GM19025 (cell line): ENCODE measurements at regions not wholly inside any gene's neighbourhood (a gene's known extent, or its start where the extent isn't known, plus 50 kb on each side); places are given as distances from the start of the nearest gene placed in this dataset.

Source experiments
- ATAC-seq: cut with Tn5 transposase; IDR thresholded peaks from one replicate; pipeline ENCODE4 v1.9.1; 2021; ENCODE audit warnings: mild to moderate bottlenecking, low read depth, moderate library complexity; ENCODE audit not compliant: unreplicated experiment

GRCh38 chr14:87149583-87150354, 843.2 kb downstream of the GALC start:
- no peak for ATAC-seq

DNA sequence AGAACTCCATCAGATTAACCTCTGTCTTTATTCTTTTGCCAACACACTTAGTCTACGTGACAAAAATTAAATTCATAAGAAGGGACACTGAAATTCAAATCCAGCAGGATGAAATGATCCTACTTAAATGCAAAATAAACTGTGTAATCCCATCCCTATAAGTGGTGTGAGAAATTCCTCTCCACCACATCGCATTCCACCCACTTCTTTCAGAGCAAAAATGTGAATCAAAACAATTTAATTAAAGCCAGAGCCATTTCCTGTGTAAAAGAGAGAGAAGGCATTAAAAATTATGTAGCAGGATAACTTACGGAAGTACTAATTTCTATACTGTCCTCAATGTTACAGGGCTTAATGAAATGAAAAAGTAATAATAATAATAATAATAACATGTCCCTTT, 844.3 kb downstream of the GALC start:
- no peak for ATAC-seq

DNA sequence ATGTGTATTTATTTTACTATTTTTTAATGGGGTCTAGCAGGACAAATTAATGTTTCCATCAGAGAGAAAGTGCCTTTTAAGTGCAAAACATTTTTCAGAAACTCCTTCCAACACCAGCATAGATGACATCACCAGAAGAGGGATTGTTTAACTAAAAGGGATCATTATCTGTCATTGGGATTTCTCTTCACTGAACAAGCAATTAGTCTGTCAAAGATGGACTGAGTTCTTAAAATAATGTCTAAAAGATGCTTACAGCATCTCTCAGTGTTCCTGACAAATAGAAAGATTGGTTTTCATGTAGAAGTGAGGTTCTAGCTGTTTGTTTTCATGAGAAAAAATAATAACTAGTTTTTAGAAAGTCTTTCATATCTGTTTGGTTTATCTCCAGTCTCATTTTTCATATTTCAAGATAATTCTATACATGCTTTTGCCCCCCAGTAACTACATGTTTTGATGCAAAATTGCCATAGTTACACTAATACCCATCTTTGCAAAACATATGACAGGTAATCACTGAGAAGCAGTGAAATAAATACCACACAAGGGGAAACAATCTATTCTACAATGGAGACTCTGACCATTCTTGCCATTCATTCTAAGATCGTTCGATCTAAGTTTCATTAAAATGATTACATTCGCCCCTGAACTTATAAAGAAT, 850.3 kb downstream of the GALC start:
- no peak for ATAC-seq

- no peak for ATAC-seq
Observed at GRCh38 chr14:87141801-87142200, 851.2 kb downstream of the GALC start.

- ATAC-seq, result no peak
Observed at GRCh38 chr14:87139299-87139698, 853.7 kb downstream of the GALC start.

GRCh38 chr14:87133073-87133801, 859.7 kb downstream of the GALC start:
- no peak for ATAC-seq

DNA sequence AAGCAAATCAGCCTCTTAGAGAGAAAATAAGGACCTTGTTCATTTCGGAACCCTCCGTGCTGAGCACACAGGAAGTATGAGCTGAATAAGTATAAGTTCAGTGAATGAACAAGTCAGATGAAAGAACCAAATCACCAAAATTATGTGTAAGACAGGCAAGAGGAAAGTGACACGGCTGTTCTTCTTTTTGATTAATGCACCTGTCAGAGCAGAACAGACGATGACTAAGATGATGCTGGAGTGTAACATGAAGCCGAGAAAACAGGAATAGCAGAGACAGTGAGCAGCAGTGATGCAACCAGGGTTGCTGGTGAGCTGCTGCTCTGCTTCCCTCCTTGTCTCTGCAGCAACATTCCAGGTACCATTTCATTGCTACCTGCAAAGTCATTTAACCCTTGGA, 861.1 kb downstream of the GALC start:
- ATAC-seq, result no peak

DNA sequence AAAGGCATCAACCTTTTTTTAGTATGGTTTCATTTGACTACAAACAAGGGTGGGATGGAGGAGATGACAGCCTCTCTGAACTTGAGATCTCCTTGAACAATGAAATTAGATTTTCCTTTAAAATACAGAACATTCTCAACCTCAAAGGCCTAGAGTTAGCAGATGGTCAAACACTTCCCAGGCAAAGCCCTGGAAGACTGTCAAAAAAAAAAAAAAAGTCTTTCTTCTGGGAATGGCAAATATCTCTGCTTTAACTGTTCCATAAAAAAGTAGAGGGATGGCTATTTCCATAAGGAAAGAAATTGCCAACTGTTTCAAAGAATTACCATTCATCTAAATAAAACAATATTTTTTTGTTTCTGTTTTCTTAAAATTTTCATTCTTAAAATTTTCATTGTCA, 870.8 kb downstream of the GALC start:
- ATAC-seq, result no peak

- ATAC-seq, result no peak
Observed at GRCh38 chr14:87121716-87122115, 871.3 kb downstream of the GALC start.

DNA sequence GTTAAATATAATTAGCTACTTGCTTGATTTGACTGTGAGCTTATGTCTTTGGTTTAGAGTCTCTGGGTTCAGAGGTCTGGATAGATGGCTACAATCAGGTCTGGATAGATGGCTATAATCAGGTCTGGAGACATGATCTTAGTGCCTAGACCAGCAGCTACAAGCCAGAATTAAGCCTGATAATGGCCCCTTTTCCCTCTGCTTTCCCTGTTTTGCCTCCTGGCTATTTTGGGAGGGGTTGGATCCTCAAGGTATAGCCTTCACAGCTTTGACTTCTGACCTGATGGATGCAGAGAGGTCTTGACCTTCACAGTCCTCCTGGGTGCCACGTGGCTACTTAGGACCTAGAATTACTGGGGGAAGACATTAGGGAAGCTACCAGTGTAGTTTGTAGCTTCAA, 877.7 kb downstream of the GALC start:
- ATAC-seq, result no peak

DNA sequence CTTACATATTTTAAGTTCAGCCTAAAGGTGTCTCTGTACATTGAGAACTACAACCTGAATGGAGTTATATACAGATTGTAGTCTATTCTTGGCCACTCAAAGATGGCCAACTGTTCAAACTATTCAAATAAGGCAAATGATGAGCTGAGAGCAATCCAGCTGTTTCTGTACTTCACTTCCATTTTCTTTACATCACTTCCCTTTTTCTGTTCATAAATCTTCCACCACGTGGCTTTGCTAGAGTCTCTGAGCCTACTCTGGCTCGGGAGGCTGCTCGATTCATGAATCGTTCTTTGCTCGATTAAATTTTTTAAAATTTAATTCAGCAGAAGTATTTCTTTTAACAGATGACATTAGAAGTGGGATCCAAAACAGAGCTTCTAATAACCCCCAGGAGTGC, 879.7 kb downstream of the GALC start:
- ATAC-seq, result no peak

DNA sequence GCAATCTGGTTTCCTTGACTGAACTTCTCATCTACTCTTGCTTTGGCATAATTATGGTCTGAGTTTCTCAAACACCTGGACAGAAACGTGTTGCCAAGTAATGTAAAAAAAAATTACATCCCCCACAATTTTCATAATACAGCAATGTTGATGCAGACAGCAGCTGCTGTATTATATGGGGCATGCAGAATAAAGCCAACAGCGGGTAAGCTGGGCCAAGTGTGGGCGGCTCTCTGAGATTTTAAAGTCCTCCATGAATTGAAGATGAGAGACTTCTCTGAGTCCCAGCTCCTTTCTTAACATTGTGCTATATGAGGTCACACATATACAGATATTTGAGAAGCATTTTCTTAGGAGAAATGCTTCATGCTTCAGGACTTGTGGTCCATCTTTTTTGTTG, 881.2 kb downstream of the GALC start:
- ATAC-seq, result no peak

DNA sequence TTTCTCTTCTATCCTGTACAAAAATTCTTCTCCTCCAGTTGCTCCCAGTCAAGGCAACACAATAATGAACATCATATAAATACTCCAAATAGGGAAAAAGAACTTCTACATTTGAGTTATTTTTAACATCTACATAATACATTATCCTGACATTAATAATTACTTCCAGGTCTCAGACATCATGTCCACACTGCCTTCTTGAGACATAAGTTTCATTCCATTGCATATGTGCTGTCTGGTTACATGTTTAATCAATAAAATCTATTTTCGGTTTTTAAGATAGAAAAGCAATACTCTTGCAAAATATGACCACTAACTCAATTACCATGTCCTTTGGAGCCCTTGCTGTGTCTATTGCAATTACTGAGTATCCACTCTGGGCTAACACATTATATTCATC, 881.9 kb downstream of the GALC start:
- no peak for ATAC-seq

- no peak for ATAC-seq
Observed at GRCh38 chr14:87109271-87109670, 883.7 kb downstream of the GALC start.

DNA sequence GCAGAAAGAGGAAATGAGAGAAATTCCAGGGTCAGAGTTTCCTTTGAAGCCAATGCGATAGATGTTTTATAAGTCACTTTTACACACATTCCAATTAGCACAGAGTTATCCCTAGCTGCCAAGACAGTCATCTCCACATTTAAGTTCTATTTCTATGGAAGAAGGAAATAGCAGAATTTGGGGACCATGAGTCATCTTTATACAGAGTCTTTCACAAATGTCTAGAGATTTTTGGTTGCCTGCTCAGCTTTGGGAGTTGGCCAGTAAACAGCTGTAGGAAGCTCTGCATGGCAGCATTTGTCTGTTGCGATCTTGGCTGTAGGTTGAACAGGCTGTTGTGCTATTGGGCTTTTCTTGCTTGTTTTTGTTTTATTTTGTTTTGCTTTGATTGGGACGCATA, 884.3 kb downstream of the GALC start:
- ATAC-seq, result no peak

DNA sequence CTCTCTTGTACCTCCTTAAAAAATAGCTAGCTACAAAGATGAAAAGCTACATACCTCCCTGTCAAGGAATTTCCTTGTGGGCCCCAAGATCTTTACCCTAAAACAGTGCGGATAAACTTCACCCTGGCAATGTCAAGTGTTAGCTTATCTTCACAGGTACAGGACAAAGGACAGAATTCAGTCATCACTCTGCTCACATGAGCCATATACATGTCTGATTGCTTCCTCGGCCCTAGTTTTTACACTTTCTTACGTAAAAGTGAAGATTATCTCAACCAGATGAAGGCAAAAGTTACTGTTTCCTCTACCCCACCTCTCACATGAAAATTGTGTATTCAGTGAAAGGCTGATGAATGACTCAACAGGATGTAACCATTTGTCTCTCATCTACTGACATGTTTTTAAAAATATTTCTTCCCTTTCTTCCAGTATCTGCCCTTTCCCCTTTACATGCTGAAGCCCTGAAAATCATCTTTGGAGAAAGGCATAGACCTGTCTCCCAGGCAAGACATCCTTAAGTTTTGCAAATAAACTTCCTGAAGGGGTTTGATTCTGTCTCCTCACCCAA, 890.1 kb downstream of the GALC start:
- no peak for ATAC-seq

DNA sequence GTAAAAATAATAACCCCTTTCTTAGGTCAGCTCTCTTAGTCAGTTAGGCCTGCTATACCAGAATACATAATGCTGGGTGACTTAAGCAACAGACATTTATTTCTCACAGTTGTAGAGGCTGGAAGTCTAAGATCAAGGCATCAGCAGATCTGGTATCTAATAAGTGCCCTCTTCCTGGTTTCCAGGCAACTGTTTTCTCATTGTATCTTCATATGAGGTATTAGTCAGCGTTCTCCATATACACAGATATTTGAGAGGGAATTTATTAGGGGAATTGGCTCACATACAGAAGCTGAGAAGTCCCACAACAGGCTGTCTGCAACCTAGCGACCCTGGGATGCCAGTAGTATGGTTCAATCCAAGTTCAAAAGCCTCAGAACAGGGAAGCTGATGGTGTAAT, 896.0 kb downstream of the GALC start:
- no peak for ATAC-seq

- ATAC-seq, result no peak
Observed at GRCh38 chr14:87094913-87095312, 898.1 kb downstream of the GALC start.

- no peak for ATAC-seq
Observed at GRCh38 chr14:87088588-87088987, 904.4 kb downstream of the GALC start.

DNA sequence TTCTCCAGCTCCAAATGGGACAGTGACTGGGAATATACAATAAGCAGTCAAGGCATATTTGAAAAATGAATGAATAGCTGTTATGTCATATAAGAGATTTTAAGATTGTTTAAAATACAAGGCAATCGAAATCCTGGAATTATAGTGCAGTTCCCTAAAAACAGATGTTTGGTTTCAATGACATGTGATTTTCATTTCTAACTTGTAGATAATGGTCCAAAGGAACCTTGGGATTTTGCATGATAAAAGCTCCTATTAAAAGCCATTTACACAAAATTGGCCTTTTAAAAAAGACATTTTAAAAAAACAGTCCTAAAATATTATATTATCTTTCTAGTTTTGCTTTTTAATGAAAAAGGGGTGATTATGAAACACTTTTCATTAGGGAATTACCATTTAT, 905.1 kb downstream of the GALC start:
- ATAC-seq, result no peak

GRCh38 chr14:87084908-87085307, 908.1 kb downstream of the GALC start:
- no peak for ATAC-seq
